Liver (tissue), 7 donors: ENCODE measurements at regions not wholly inside any gene's neighbourhood (a gene's known extent, or its start where the extent isn't known, plus 50 kb on each side); places are given as distances from the start of the nearest gene placed in this dataset.

Experiments used
- DNase-seq: peaks from one replicate; pipeline ENCODE4 v3.0.0-alpha.2; 2017; ENCODE audit warnings: low spot score
- H3K27ac ChIP-seq, 2 donors: one replicate each; pipeline ENCODE4 v1.7.0; 2013; ENCODE audit warnings: inconsistent platforms in 2 of 2, low read length in 2 of 2, control low read depth in 1 of 2, low read depth in 1 of 2, mild to moderate bottlenecking in 1 of 2
- H3K27me3 ChIP-seq, 4 donors: one replicate each; pipeline versions ENCODE4 v1.6.1 to v1.7.0; 2013; ENCODE audit warnings: low read length in 3 of 4, inconsistent platforms in 1 of 4, mild to moderate bottlenecking in 1 of 4, moderate library complexity in 1 of 4; ENCODE audit not compliant: control insufficient read depth in 4 of 4, insufficient read depth in 4 of 4
- H3K36me3 ChIP-seq, 4 donors: one replicate each; pipeline versions ENCODE4 v1.6.1 to v1.7.0; 2013; ENCODE audit warnings: low read length in 3 of 4, mild to moderate bottlenecking in 3 of 4, low read depth in 1 of 4, moderate library complexity in 1 of 4; ENCODE audit not compliant: control insufficient read depth in 4 of 4, insufficient read depth in 3 of 4
- H3K4me1 ChIP-seq, 4 donors: one replicate each; pipeline versions ENCODE4 v1.6.1 to v1.7.0; 2013; ENCODE audit warnings: low read length in 3 of 4, mild to moderate bottlenecking in 3 of 4, moderate library complexity in 1 of 4; ENCODE audit not compliant: control insufficient read depth in 4 of 4, insufficient read depth in 4 of 4
- H3K4me3 ChIP-seq, 3 donors: one replicate each; pipeline versions ENCODE4 v1.6.1 to v1.7.0; 2013; ENCODE audit warnings: low read length in 3 of 3, control low read depth in 1 of 3, low read depth in 1 of 3, mild to moderate bottlenecking in 1 of 3
- H3K9ac ChIP-seq, 2 donors: one replicate each; pipeline ENCODE4 v1.7.0; 2013; ENCODE audit warnings: low read length in 2 of 2, mild to moderate bottlenecking in 2 of 2, moderate library complexity in 2 of 2, control low read depth in 1 of 2, low read depth in 1 of 2
- H3K9me3 ChIP-seq, 4 donors: one replicate each; pipeline versions ENCODE4 v1.6.1 to v1.7.0; 2013; ENCODE audit warnings: low read length in 3 of 4; ENCODE audit not compliant: control insufficient read depth in 4 of 4
- ATF3 ChIP-seq: IDR thresholded peaks from 2 replicates; pipeline ENCODE4 v1.6.1; 2016; ENCODE audit warnings: antibody characterized with exemption
- CTCF ChIP-seq: fragments of 150-350 bp; IDR thresholded peaks from 2 replicates; pipeline ENCODE4 v1.5.1; 2017; ENCODE audit warnings: improper control_type of control experiment, low read depth, low read length; ENCODE audit not compliant: missing input control
- EGR1 ChIP-seq, 2 donors: IDR thresholded peaks; 2 replicates each; pipeline ENCODE4 v1.6.1; 2016 to 2018; ENCODE audit warnings: antibody characterized with exemption in 2 of 2, low read depth in 2 of 2
- FOXA1 ChIP-seq: IDR thresholded peaks from 2 replicates; pipeline ENCODE4 v1.6.1; 2016; ENCODE audit warnings: antibody characterized with exemption
- FOXA2 ChIP-seq: IDR thresholded peaks from 2 replicates; pipeline ENCODE4 v1.6.1; 2016; ENCODE audit warnings: antibody characterized with exemption
- GABPA ChIP-seq, 2 donors: IDR thresholded peaks in 1 of 2; conservative IDR thresholded peaks in 1 of 2; 2 replicates each; pipeline ENCODE4 v1.6.1; 2016; ENCODE audit warnings: antibody characterized with exemption in 2 of 2, mild to moderate bottlenecking in 1 of 2, moderate library complexity in 1 of 2
- HNF4A ChIP-seq, 2 donors: conservative IDR thresholded peaks; 2 replicates each; pipeline ENCODE4 v1.6.1; 2016; ENCODE audit warnings: antibody characterized with exemption in 2 of 2, mild to moderate bottlenecking in 2 of 2
- HNF4G ChIP-seq: IDR thresholded peaks from 2 replicates; pipeline ENCODE4 v1.6.1; 2016; ENCODE audit warnings: antibody characterized with exemption
- JUND ChIP-seq, 2 donors: IDR thresholded peaks; 2 replicates each; pipeline ENCODE4 v1.6.1; 2016; ENCODE audit warnings: antibody characterized with exemption in 2 of 2
- MAX ChIP-seq: IDR thresholded peaks from 2 replicates; pipeline ENCODE4 v1.6.1; 2016; ENCODE audit warnings: antibody characterized with exemption
- NR2F2 ChIP-seq: IDR thresholded peaks from 2 replicates; pipeline ENCODE4 v1.6.1; 2016; ENCODE audit warnings: antibody characterized with exemption
- RAD21 ChIP-seq, 2 donors: IDR thresholded peaks; 2 replicates each; pipeline ENCODE4 v1.6.1; 2016; ENCODE audit warnings: antibody characterized with exemption in 2 of 2, mild to moderate bottlenecking in 2 of 2
- REST ChIP-seq: IDR thresholded peaks from 2 replicates; pipeline ENCODE4 v1.6.1; 2016; ENCODE audit warnings: antibody characterized with exemption, mild to moderate bottlenecking
- RXRA ChIP-seq, 2 donors: IDR thresholded peaks; 2 replicates each; pipeline ENCODE4 v1.6.1; 2017 to 2018; ENCODE audit warnings: antibody characterized with exemption in 2 of 2, mild to moderate bottlenecking in 1 of 2
- SP1 ChIP-seq: IDR thresholded peaks from 2 replicates; pipeline ENCODE4 v1.6.1; 2018; ENCODE audit warnings: antibody characterized with exemption, mild to moderate bottlenecking
- TAF1 ChIP-seq: conservative IDR thresholded peaks from 2 replicates; pipeline ENCODE4 v1.6.1; 2016; ENCODE audit warnings: antibody characterized with exemption, mild to moderate bottlenecking
- YY1 ChIP-seq: IDR thresholded peaks from 2 replicates; pipeline ENCODE4 v1.6.1; 2016; ENCODE audit warnings: antibody characterized with exemption, mild to moderate bottlenecking
- ZBTB33 ChIP-seq: IDR thresholded peaks from 2 replicates; pipeline ENCODE4 v1.6.1; 2016; ENCODE audit warnings: antibody characterized with exemption
- donor health status: healthy.
- donor health status: healthy.
- donor health status: healthy.
- donor health status: healthy.

GRCh38 chr12:93168751-93169150, 209.0 kb upstream of the NUDT4 start (continued):
- TF ChIP-seq REST = no peak
- TF ChIP-seq HNF4G = no peak
- TF ChIP-seq ATF3 = no peak
- no peak for TF ChIP-seq FOXA1
- no peak for TF ChIP-seq TAF1

- Histone ChIP-seq H3K27me3 (no peaks in the 10 kb centered on the region), H3K9ac (no peak overlapping the region), H3K9me3 (no peaks in the 10 kb centered on the region), H3K36me3 (no peaks in the 10 kb centered on the region), H3K4me3 (no peak overlapping the region), H3K27ac (no peak overlapping the region), H3K4me1 (peaks cover 0 to 5% (median 2%) of the 10 kb centered on the region in 4 donors)
- DNase-seq = no peak
- TF ChIP-seq REST (no peak), MAX (no peak), NR2F2 (no peak), HNF4A (conservative IDR thresholded peaks at IDR 0.05) (no peak), TAF1 (no peak), FOXA2 (no peak), CTCF (no peak), ZBTB33 (no peak), SP1 (no peak), RAD21 (IDR thresholded peaks at IDR 0.05) (no peak), GABPA (IDR thresholded peaks at IDR 0.05 in 1 of 2, conservative IDR thresholded peaks at IDR 0.05 in 1 of 2) (no peak), HNF4G (no peak), YY1 (no peak), ATF3 (no peak), RXRA (IDR thresholded peaks at IDR 0.05) (no peak), EGR1 (IDR thresholded peaks at IDR 0.05; ENCODE audit: low read depth in 2 of 2) (no peak), FOXA1 (no peak), JUND (IDR thresholded peaks at IDR 0.05) (no peak)
Observed at GRCh38 chr12:93169536-93169935, 208.2 kb upstream of the NUDT4 start.
